Naive B cell (primary cell): ENCODE measurements at regions not wholly inside any gene's neighbourhood (a gene's known extent, or its start where the extent isn't known, plus 50 kb on each side); places are given as distances from the start of the nearest gene placed in this dataset.

ENCODE experiments used
- ATAC-seq, 2 donors: fragments of 150-1000 bp; cut with Tn5 transposase; 2 replicates each; pipeline ENCODE4 v1.10.0; 2021; ENCODE audit warnings: low read depth in 2 of 2, mild to moderate bottlenecking in 2 of 2, moderate library complexity in 2 of 2
- DNase-seq: peaks from one replicate; pipeline ENCODE4 v3.0.0; 2022
- H3K27ac Mint-ChIP-seq, 6 donors: one replicate each; pipeline ENCODE4 v1.8.0; 2020 to 2022; ENCODE audit warnings: mild to moderate bottlenecking in 6 of 6, mixed read lengths in 6 of 6, moderate library complexity in 5 of 6, inconsistent platforms in 2 of 6
- H3K27me3 Mint-ChIP-seq, 3 donors: one replicate each; pipeline ENCODE4 v1.8.0; 2021 to 2022; ENCODE audit warnings: mixed read lengths in 3 of 3, mild to moderate bottlenecking in 1 of 3
- H3K36me3 Mint-ChIP-seq, 2 donors: one replicate each; pipeline ENCODE4 v1.8.0; 2020 to 2022; ENCODE audit warnings: mixed read lengths in 2 of 2, inconsistent platforms in 1 of 2, mild to moderate bottlenecking in 1 of 2
- H3K4me1 Mint-ChIP-seq, 3 donors: one replicate each; pipeline ENCODE4 v1.8.0; 2020 to 2022; ENCODE audit warnings: mixed read lengths in 3 of 3, inconsistent platforms in 1 of 3, mild to moderate bottlenecking in 1 of 3, moderate library complexity in 1 of 3
- H3K4me3 Mint-ChIP-seq, 8 donors: one replicate each; pipeline ENCODE4 v1.8.0; 2020 to 2022; ENCODE audit warnings: mild to moderate bottlenecking in 8 of 8, mixed read lengths in 8 of 8, moderate library complexity in 8 of 8, inconsistent platforms in 2 of 8
- H3K9me3 Mint-ChIP-seq, 7 donors: one replicate each; pipeline ENCODE4 v1.8.0; 2020 to 2022; ENCODE audit warnings: mixed read lengths in 7 of 7, mild to moderate bottlenecking in 5 of 7, inconsistent platforms in 2 of 7, moderate library complexity in 1 of 7

- Mint-ChIP-seq H3K27ac (no peak overlapping the region), H3K4me1 (no peaks in the 10 kb centered on the region), H3K36me3 (peaks cover 0 to 9% of the 10 kb centered on the region in 2 donors), H3K9me3 (peaks cover 0 to 10% (median 2%) of the 10 kb centered on the region in 7 donors), H3K4me3 (no peak overlapping the region), H3K27me3 (no peaks in the 10 kb centered on the region)
- DNase-seq (no peak), ATAC-seq (no peak)
These were observed 110.5 kb upstream of the KLF7 start for GRCh38 chr2:207276248-207276647.

- Mint-ChIP-seq H3K27me3 (no peaks in the 10 kb centered on the region), H3K27ac (no peak overlapping the region), H3K36me3 (peaks cover 0 to 9% of the 10 kb centered on the region in 2 donors), H3K9me3 (peaks cover 0 to 10% (median 2%) of the 10 kb centered on the region in 7 donors), H3K4me1 (no peaks in the 10 kb centered on the region), H3K4me3 (no peak overlapping the region)
- no peak for ATAC-seq
- DNase-seq = no peak
These were observed 111.1 kb upstream of the KLF7 start for GRCh38 chr2:207276858-207277257.

- peaks cover 0 to 9% of the 10 kb centered on the region in 2 donors for H3K36me3 Mint-ChIP-seq
- H3K27me3 Mint-ChIP-seq = no peaks in the 10 kb centered on the region
- peaks cover 0 to 6% (median 2%) of the 10 kb centered on the region in 7 donors for H3K9me3 Mint-ChIP-seq
- DNase-seq = no peak
- H3K4me3 Mint-ChIP-seq = no peak overlapping the region
- ATAC-seq = no peak
- no peak overlapping the region for H3K27ac Mint-ChIP-seq
- peaks cover 7 to 11% (median 8%) of the 10 kb centered on the region in 3 donors for H3K4me1 Mint-ChIP-seq
These were observed 113.8 kb upstream of the KLF7 start for GRCh38 chr2:207279520-207279919.

GRCh38 chr2:207281436-207281835 is 115.7 kb upstream of the KLF7 start:
- peaks cover 7 to 11% (median 8%) of the 10 kb centered on the region in 3 donors for H3K4me1 Mint-ChIP-seq
- no peak for ATAC-seq
- no peak overlapping the region for H3K4me3 Mint-ChIP-seq
- H3K27me3 Mint-ChIP-seq = no peaks in the 10 kb centered on the region
- no peak for DNase-seq
- no peaks in the 10 kb centered on the region for H3K9me3 Mint-ChIP-seq
- no peaks in the 10 kb centered on the region for H3K36me3 Mint-ChIP-seq
- peak overlapping the region in 1 of 6 donors; percentile 26 for H3K27ac Mint-ChIP-seq

- Mint-ChIP-seq H3K4me1 (peaks cover 7 to 11% (median 8%) of the 10 kb centered on the region in 3 donors), H3K4me3 (peak overlapping the region in 2 of 8 donors; percentile 4 to 58), H3K9me3 (no peaks in the 10 kb centered on the region), H3K27ac (peak overlapping the region in 1 of 6 donors; percentile 5), H3K36me3 (no peaks in the 10 kb centered on the region), H3K27me3 (no peaks in the 10 kb centered on the region)
- no peak for DNase-seq
- no peak for ATAC-seq
These were observed 117.2 kb upstream of the KLF7 start for GRCh38 chr2:207282916-207283315.

- Mint-ChIP-seq H3K36me3 (no peaks in the 10 kb centered on the region), H3K4me1 (peaks cover 7 to 11% (median 8%) of the 10 kb centered on the region in 3 donors), H3K27me3 (no peaks in the 10 kb centered on the region), H3K9me3 (no peaks in the 10 kb centered on the region), H3K27ac (peak overlapping the region in 3 of 6 donors; percentile 5 to 60 (median 49)), H3K4me3 (peak overlapping the region in 1 of 8 donors; percentile 4)
- DNase-seq = no peak
- peak; percentile 56 to 65 for ATAC-seq
These were observed 117.6 kb upstream of the KLF7 start for GRCh38 chr2:207283356-207283755.

- Mint-ChIP-seq H3K4me3 (no peak overlapping the region), H3K36me3 (no peaks in the 10 kb centered on the region), H3K9me3 (no peaks in the 10 kb centered on the region), H3K27me3 (no peaks in the 10 kb centered on the region), H3K27ac (no peak overlapping the region), H3K4me1 (peaks cover 7 to 11% (median 8%) of the 10 kb centered on the region in 3 donors)
- no peak for ATAC-seq
- no peak for DNase-seq
These were observed 119.1 kb upstream of the KLF7 start for GRCh38 chr2:207284556-207285472.

- peaks cover 7 to 13% (median 8%) of the 10 kb centered on the region in 3 donors for H3K4me1 Mint-ChIP-seq
- no peaks in the 10 kb centered on the region for H3K9me3 Mint-ChIP-seq
- no peak overlapping the region for H3K27ac Mint-ChIP-seq
- H3K27me3 Mint-ChIP-seq = no peaks in the 10 kb centered on the region
- DNase-seq (no peak), ATAC-seq (no peak)
- no peaks in the 10 kb centered on the region for H3K36me3 Mint-ChIP-seq
- H3K4me3 Mint-ChIP-seq = no peak overlapping the region
These were observed 119.7 kb upstream of the KLF7 start for GRCh38 chr2:207285473-207285815.

- no peak overlapping the region for H3K4me3 Mint-ChIP-seq
- H3K27me3 Mint-ChIP-seq = no peaks in the 10 kb centered on the region
- no peaks in the 10 kb centered on the region for H3K9me3 Mint-ChIP-seq
- no peak for DNase-seq
- ATAC-seq = no peak
- H3K4me1 Mint-ChIP-seq = peaks cover 11 to 20% (median 12%) of the 10 kb centered on the region in 3 donors
- no peaks in the 10 kb centered on the region for H3K36me3 Mint-ChIP-seq
- H3K27ac Mint-ChIP-seq = no peak overlapping the region
These were observed 120.4 kb upstream of the KLF7 start for GRCh38 chr2:207286106-207286505.

- Mint-ChIP-seq H3K9me3 (no peaks in the 10 kb centered on the region), H3K36me3 (no peaks in the 10 kb centered on the region), H3K4me1 (peaks cover 6 to 13% (median 9%) of the 10 kb centered on the region in 3 donors), H3K27ac (no peak overlapping the region), H3K4me3 (no peak overlapping the region), H3K27me3 (no peaks in the 10 kb centered on the region)
- DNase-seq (no peak), ATAC-seq (no peak)
These were observed 122.9 kb upstream of the KLF7 start for GRCh38 chr2:207288628-207289027.

- H3K36me3 Mint-ChIP-seq = no peaks in the 10 kb centered on the region
- H3K4me3 Mint-ChIP-seq = no peak overlapping the region
- H3K9me3 Mint-ChIP-seq = no peaks in the 10 kb centered on the region
These were observed 123.7 kb upstream of the KLF7 start for GRCh38 chr2:207289295-207290018.

GRCh38 chr2:207290833-207291624 is 125.3 kb upstream of the KLF7 start:
- Mint-ChIP-seq H3K4me1 (peaks cover 6 to 12% (median 8%) of the 10 kb centered on the region in 3 donors), H3K4me3 (no peak overlapping the region), H3K27ac (peak overlapping the region in 3 of 6 donors; percentile 7 to 41 (median 28)), H3K9me3 (peaks cover 0 to 9% (median 0%) of the 10 kb centered on the region in 7 donors), H3K27me3 (no peaks in the 10 kb centered on the region), H3K36me3 (peaks cover 0 to 5% of the 10 kb centered on the region in 2 donors)
- DNase-seq (no peak), ATAC-seq (peak; percentile 72 to 77)

More at GRCh38 chr2:207289295-207290018, 123.7 kb upstream of the KLF7 start:
- peaks cover 6 to 12% (median 8%) of the 10 kb centered on the region in 3 donors for H3K4me1 Mint-ChIP-seq
- H3K27ac Mint-ChIP-seq = peak overlapping the region in 2 of 6 donors; percentile 32 to 79
- no peak for ATAC-seq
- no peak for DNase-seq
- H3K27me3 Mint-ChIP-seq = no peaks in the 10 kb centered on the region

- peak overlapping the region in 1 of 6 donors; percentile 3 for H3K27ac Mint-ChIP-seq
- no peak for ATAC-seq
- peaks cover 0 to 9% (median 0%) of the 10 kb centered on the region in 7 donors for H3K9me3 Mint-ChIP-seq
- peaks cover 6 to 12% (median 8%) of the 10 kb centered on the region in 3 donors for H3K4me1 Mint-ChIP-seq
- peaks cover 0 to 8% of the 10 kb centered on the region in 2 donors for H3K36me3 Mint-ChIP-seq
- no peak for DNase-seq
- H3K4me3 Mint-ChIP-seq = no peak overlapping the region
- H3K27me3 Mint-ChIP-seq = no peaks in the 10 kb centered on the region
These were observed 126.0 kb upstream of the KLF7 start for GRCh38 chr2:207291625-207292252.
